ENCODE measurements at regions not wholly inside any gene's neighbourhood (a gene's known extent, or its start where the extent isn't known, plus 50 kb on each side); places are given as distances from the start of the nearest gene placed in this dataset.

DNA sequence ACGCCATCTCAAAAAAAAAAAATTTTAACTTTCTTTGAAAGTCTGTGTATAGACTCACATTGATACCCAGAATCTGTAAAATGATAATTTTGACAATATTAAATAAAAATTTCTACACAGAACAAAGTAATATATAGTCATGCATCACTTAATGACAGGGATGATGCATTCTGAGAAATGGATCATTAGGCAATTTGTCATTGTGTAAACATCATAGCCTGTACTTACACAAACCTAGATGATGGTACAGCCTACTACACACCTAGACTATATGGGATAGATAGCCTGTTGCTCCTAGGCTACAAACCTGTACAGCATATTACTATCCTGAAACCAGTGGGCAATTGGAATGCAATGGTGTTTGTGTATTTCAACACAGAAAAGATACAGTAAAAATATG is 107.7 kb downstream of the BLTP1 start:
- Mint-ChIP-seq H3K9me3 (no peaks in the 10 kb centered on the region), H3K4me3 (no peak overlapping the region), H3K27me3 (no peaks in the 10 kb centered on the region), H3K4me1 (no peaks in the 10 kb centered on the region), H3K36me3 (ENCODE audit: low read depth) (peaks cover 94% of the 10 kb centered on the region), H3K27ac (no peak overlapping the region)
- no peak for ATAC-seq (replicated peaks)

DNA sequence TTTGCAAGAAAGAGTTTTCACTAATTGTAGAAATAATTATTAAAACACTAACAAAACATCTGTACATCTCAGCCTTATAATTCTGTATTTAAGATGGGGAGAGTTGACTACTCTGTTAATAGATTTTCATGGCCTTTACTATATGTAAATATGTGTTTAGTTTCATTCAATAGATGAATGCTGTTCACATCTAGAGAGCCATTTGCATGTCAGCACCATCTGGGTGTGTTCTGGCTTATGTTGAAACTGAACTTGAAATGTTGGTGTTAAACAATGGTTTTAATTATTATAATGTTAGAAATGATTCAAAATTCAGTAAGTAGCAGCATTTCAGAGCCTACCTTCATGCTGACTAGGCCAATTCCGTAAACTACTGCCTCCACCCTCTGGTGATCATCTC is 102.5 kb upstream of the ADAD1 start:
- Mint-ChIP-seq H3K4me1 (no peaks in the 10 kb centered on the region), H3K36me3 (ENCODE audit: low read depth) (peaks cover 91% of the 10 kb centered on the region), H3K27ac (no peak overlapping the region), H3K27me3 (no peaks in the 10 kb centered on the region), H3K4me3 (no peak overlapping the region), H3K9me3 (no peaks in the 10 kb centered on the region)
- ATAC-seq (replicated peaks) = no peak

DNA sequence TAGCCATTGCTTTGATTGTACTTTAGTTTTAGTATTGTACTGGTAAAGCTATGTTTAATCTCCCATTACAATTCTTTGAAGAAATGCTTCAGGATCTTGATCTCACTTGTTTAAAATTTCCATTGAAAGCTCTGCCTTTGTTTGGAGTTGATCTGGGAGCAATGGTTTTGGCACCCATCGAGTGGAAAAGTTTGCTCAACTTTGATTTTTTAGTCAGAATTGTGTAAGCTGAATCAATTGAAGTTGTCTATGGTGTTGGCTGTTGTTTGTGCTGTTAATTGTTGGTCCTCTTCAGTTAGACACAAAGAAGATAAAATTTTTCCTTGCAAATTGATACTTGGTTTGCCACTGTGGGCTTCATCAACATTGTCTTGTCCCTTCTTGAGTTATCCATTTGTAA is 99.8 kb upstream of the ADAD1 start:
- ATAC-seq (replicated peaks) = no peak
- Mint-ChIP-seq H3K4me1 (no peaks in the 10 kb centered on the region), H3K36me3 (ENCODE audit: low read depth) (peaks cover 92% of the 10 kb centered on the region), H3K27ac (no peak overlapping the region), H3K9me3 (no peaks in the 10 kb centered on the region), H3K4me3 (no peak overlapping the region), H3K27me3 (no peaks in the 10 kb centered on the region)

DNA sequence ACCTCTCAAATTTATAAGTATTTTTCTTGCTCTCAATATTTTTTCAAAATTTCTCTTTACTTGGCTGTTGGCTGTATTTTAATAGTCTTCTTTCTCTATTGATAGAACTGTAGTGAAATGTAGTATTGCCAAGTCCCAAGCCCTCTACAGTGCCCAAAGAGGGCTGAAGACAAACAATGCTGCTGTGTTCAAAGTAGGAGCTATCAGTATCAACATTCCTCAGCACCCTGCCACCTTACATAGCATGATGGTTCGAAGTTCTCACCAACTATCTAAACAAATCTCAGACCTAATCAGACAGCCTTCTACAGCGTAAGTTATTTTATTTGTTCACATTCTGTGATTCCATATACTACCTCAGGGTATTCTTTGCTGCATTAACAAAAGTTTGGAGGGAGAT is 99.1 kb upstream of the ADAD1 start:
- Mint-ChIP-seq H3K9me3 (no peaks in the 10 kb centered on the region), H3K27me3 (no peaks in the 10 kb centered on the region), H3K27ac (no peak overlapping the region), H3K36me3 (ENCODE audit: low read depth) (peaks cover 90% of the 10 kb centered on the region), H3K4me3 (no peak overlapping the region), H3K4me1 (no peaks in the 10 kb centered on the region)
- no peak for ATAC-seq (replicated peaks)

DNA sequence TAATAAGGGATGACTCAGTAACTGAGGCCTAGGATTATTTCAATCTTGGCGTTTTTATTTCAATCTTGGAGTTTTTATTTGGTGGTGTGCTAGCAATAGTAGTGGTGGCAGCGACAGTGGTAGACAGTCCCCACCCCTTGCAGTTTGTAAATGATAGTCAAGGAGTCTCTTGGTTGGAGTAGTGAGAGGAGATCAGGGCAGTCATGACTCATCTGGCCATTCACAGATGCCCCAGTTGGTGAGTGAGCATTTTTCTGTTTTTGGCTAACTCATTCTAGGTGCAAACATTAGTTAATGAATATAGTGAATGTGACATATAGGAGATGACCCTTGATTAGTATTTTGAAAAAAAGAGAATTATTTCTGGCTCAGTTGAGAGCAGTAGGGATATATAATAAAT is 93.5 kb upstream of the ADAD1 start:
- Mint-ChIP-seq H3K9me3 (no peaks in the 10 kb centered on the region), H3K4me3 (no peak overlapping the region), H3K4me1 (peaks cover 4% of the 10 kb centered on the region), H3K27me3 (no peaks in the 10 kb centered on the region), H3K36me3 (ENCODE audit: low read depth) (peaks cover 86% of the 10 kb centered on the region), H3K27ac (peak overlapping the region; percentile 13)
- no peak for ATAC-seq (replicated peaks)

DNA sequence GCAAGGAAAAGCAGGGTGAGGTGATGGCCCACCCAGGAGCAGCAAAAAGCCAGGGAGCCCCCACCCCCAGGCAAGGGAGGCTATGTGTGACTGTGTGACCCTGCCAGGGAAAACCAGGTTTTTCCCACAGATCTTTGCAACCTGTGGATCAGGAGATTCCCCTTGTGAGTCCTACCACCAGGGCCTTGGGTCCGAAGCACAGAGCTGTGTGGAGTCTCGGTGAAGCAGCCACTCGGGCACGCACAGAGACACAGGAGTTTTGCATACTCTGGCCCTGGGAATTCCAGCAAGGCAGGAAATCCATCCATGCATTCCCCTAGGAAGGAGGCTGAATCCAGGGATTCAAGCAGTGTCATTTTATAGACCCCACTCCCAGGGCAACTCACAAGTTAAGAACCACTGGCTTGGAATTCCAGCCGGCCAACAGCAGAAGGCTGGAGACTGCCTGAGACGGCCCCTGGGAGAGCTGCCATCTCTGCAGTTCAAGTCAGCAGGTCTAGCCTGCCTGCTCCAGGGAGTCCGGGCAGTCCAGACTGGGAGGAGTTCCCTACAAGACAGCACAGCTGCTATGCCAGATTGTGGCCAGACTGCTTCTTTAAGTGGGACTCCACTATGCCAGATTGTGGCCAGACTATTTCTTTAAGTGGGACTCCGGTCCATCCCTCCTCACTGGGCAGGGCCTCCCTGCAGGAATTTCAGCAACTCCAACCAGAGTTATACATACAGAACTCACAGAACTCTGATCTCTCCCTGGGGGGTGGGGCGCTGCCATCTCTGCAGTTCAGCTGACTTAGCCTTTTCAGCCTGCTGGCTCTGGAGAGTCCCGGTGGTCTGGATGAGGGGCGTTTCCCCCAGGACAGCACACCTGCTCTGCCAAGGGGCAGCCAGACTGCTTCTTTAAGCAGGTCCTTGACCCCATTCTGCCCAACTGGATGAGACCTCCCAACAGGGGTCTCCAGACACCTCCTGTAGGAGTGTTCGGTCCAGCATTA is 85.1 kb upstream of the ADAD1 start:
- Mint-ChIP-seq H3K27me3 (no peaks in the 10 kb centered on the region), H3K4me3 (no peak overlapping the region), H3K36me3 (ENCODE audit: low read depth) (peaks cover 58% of the 10 kb centered on the region), H3K4me1 (no peaks in the 10 kb centered on the region), H3K27ac (no peak overlapping the region), H3K9me3 (peaks cover 5% of the 10 kb centered on the region)
- ATAC-seq (replicated peaks) = no peak

DNA sequence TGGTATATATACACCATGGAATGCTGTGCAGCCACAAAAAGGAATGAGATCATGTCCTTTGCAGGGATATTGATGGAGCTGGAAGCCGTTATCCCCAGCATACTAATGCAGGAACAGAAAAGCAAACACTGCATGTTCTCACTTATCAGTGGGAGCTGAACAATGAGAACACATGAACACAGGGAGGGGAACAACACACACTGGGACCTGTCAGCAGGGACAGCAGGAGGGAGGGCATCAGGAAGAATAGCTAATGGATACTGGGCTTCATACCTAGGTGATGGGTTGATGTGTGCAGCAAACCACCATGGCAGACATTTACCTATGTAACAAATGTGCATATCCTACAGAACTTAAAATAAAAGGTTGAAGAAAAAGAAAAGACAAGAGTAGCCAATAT is 81.1 kb upstream of the ADAD1 start:
- Mint-ChIP-seq H3K4me3 (no peak overlapping the region), H3K9me3 (peaks cover 5% of the 10 kb centered on the region), H3K27ac (no peak overlapping the region), H3K4me1 (no peaks in the 10 kb centered on the region), H3K27me3 (no peaks in the 10 kb centered on the region), H3K36me3 (ENCODE audit: low read depth) (peaks cover 29% of the 10 kb centered on the region)
- no peak for ATAC-seq (replicated peaks)

DNA sequence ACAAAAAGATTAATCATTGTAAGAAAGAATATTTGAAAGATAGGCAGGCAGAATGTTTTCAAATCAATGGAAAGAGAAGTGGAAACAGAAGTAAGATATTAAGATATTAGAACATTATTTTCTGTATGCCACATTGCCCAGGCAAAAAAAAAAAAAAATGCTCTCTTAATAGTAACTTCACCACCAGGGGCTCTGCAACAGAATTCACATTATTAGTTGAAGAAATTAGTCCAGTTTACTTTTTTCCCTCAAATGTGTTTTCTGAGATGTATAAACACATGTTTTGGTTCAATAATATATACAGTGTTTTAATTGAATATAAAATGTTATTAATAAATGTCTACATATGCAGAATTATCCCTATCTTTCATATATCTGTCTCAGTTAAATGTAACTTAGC is 78.0 kb upstream of the ADAD1 start:
- Mint-ChIP-seq H3K4me1 (no peaks in the 10 kb centered on the region), H3K36me3 (ENCODE audit: low read depth) (peaks cover 29% of the 10 kb centered on the region), H3K27ac (no peak overlapping the region), H3K4me3 (no peak overlapping the region), H3K9me3 (no peaks in the 10 kb centered on the region), H3K27me3 (no peaks in the 10 kb centered on the region)
- ATAC-seq (replicated peaks) = no peak

DNA sequence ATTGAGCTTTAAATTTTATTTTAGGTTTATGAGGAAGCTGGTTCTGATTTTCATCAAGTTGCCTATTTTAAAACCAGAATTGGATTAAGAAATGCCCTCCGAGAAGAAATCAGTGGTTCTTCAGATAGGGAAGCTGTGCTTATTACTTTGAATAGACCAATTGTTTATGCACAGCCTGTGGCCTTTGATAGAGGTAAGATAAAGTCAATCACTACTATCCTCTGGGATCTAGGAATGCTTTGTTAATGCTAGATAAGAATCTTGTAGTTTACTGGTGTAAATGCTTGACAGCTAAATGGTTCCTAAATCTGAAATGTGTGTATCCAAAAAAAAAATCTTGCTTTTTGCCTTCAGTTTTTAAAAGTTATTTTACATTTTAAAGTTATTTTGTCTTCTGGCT is 73.0 kb upstream of the ADAD1 start:
- Mint-ChIP-seq H3K9me3 (no peaks in the 10 kb centered on the region), H3K27me3 (no peaks in the 10 kb centered on the region), H3K36me3 (ENCODE audit: low read depth) (peaks cover 68% of the 10 kb centered on the region), H3K4me1 (no peaks in the 10 kb centered on the region), H3K4me3 (no peak overlapping the region), H3K27ac (no peak overlapping the region)
- no peak for ATAC-seq (replicated peaks)

DNA sequence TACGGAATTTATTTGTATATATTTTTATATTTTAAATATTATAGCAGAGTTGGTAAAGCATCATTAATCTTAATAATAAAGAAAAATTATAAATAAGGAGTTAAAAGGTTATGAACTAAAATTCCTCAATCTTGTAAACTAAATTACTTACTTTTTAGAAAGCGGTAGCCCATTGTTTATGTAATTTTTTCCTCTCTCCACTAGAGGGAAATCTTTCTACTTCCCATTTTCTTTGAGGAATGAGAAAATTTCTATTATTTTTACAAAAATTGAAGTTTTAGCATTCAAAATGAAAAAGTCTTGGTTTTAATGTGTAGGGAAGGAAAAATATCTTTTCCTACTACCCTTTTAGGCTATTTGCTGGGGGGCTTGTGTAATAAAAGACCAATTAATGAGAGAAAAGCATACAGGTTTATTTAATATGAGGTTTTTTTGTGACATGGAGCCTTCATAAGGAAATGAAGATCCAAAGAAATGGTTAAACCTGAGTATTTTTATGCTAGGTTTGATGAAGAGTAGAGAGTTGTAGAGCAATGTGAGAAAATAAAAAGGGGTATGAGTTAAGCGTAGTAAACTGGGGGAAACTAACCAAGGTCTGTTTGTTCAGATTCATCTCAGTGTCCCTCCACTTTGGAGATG is 68.7 kb upstream of the ADAD1 start:
- Mint-ChIP-seq H3K27me3 (no peaks in the 10 kb centered on the region), H3K4me3 (no peak overlapping the region), H3K9me3 (no peaks in the 10 kb centered on the region), H3K4me1 (no peaks in the 10 kb centered on the region), H3K36me3 (ENCODE audit: low read depth) (peaks cover 66% of the 10 kb centered on the region), H3K27ac (peak overlapping the region; percentile 66)
- no peak for ATAC-seq (replicated peaks)

DNA sequence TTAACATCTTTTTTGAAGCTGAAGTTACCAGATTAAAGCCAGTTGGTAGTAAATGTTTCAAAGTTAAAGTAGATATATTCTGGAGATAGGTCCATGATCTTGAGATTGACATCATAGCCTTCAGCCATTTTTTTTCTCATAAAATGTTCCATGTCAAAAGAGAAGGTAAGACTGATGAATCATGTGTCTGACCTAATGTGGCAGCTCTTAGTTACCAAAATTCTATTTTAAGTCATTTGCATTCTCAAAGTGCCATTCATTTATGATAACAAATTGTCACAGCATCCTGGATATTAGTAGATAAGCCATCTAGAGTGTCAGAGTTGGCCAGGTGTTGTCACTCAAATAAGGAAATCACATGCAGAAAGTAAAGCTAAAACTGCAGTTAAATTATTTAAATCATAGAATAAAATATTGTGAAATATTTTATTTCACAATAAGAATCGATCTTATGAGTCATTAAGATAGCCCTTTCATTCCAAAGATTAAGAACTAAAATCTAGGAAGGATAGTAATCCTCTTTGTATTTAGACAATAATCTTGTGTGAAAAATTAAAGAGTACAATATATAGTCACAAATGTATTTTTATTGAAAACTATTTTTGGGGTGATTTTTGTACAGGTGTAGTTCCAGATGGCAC is 65.7 kb upstream of the ADAD1 start:
- Mint-ChIP-seq H3K4me3 (no peak overlapping the region), H3K4me1 (no peaks in the 10 kb centered on the region), H3K27me3 (no peaks in the 10 kb centered on the region), H3K9me3 (no peaks in the 10 kb centered on the region), H3K36me3 (ENCODE audit: low read depth) (peaks cover 70% of the 10 kb centered on the region), H3K27ac (no peak overlapping the region)
- ATAC-seq (replicated peaks) = no peak

DNA sequence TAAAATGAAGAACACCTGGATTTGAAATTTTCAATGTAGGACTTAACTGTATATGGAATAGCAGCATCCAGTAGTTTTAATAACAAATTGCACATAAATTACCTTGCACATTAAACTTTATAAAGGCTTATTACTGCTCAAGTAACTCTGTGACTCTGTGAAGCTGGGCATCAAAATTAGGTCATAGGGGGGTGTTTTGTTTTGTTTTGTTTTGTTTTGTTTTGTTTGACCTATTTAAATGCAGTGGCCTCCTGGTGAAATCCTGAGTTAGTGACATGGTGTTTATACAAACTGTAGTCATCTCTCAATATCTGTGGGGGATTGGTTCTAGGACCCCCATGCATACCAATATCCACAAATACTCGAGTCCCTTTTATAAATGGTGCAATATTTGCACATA is 51.9 kb upstream of the ADAD1 start:
- ATAC-seq (replicated peaks) = no peak
- Mint-ChIP-seq H3K27me3 (no peaks in the 10 kb centered on the region), H3K9me3 (no peaks in the 10 kb centered on the region), H3K36me3 (ENCODE audit: low read depth) (peaks cover 80% of the 10 kb centered on the region), H3K27ac (no peak overlapping the region), H3K4me1 (peaks cover 8% of the 10 kb centered on the region), H3K4me3 (no peak overlapping the region)

DNA sequence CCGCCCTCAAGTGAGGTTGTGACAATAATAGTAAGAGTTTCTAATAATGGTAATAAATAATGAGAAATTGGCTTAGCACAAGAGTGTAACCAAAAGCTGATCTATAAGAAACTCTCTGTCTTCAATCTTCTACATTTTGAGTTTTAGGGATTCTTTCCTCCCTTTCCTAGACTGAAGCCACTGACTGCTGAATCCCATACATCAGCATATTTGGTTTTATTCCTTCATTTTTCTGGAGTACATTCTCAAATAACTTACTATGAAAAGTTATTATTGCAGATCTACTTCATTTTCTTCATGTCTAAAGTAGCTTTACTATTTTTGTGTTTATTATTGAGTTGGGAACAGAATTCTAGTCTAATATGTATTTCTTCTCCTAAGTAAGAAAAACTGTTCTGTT is 49.9 kb upstream of the ADAD1 start:
- no peak overlapping the region for H3K4me3 Mint-ChIP-seq
- H3K27me3 Mint-ChIP-seq = no peaks in the 10 kb centered on the region
- no peak for ATAC-seq (replicated peaks)
- H3K9me3 Mint-ChIP-seq = no peaks in the 10 kb centered on the region
- H3K36me3 Mint-ChIP-seq (ENCODE audit: low read depth) = peaks cover 68% of the 10 kb centered on the region
- H3K4me1 Mint-ChIP-seq = no peaks in the 10 kb centered on the region
- H3K27ac Mint-ChIP-seq = no peak overlapping the region

Data from activated T-helper 17 cell treated with anti-CD3 and anti-CD28 coated beads, Interleukin-2, amount 50 U/mL, for 72 hours (primary cell).